ENCODE measurements at regions not wholly inside any gene's neighbourhood (a gene's known extent, or its start where the extent isn't known, plus 50 kb on each side); places are given as distances from the start of the nearest gene placed in this dataset.

DNA sequence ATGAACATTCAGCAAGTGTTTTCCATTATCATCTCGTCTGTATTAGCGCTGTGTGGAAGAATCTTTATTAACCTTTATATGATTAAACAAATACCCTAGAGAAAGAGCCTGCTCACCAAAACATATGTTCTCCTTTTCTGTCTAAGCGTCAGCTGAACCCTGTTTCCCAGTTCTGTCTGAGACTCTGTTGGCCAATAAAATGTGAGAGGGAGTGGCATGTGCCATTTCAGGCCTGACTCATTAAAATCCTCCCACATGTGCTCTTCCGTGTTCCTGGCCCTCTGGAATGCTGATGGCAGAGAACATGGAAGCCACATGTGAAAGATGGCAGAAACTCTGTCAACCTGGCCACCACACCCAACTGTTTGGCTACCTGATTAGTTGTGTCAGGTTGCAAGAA is 181.9 kb upstream of the EDNRB start:
- no peak for TF ChIP-seq CTCF (IDR thresholded peaks at IDR 0.05)
- no peak for TF ChIP-seq POLR2A (IDR thresholded peaks at IDR 0.05)
- no peak for TF ChIP-seq EP300 (IDR thresholded peaks at IDR 0.05)
- TF ChIP-seq POLR2AphosphoS5 (IDR thresholded peaks at IDR 0.05) = no peak
